GM18502 (cell line): ENCODE measurements at regions not wholly inside any gene's neighbourhood (a gene's known extent, or its start where the extent isn't known, plus 50 kb on each side); places are given as distances from the start of the nearest gene placed in this dataset.
A peak's percentile ranks its signal among the peaks of the same experiment; 100 is the strongest.

Experiments
- ATAC-seq: cut with Tn5 transposase; IDR thresholded peaks from one replicate; pipeline ENCODE4 v1.9.1; 2021; ENCODE audit warnings: mild to moderate bottlenecking; ENCODE audit not compliant: unreplicated experiment, poor library complexity

GRCh38 chr17:77857613-77858012, 100.9 kb upstream of the TNRC6C start:
- no peak for ATAC-seq

- ATAC-seq = no peak
Observed at GRCh38 chr17:77858291-77859034, 100.0 kb upstream of the TNRC6C start.

GRCh38 chr17:77859035-77859810, 99.3 kb upstream of the TNRC6C start:
- no peak for ATAC-seq

- ATAC-seq = no peak
Observed at GRCh38 chr17:77861133-77861695, 97.3 kb upstream of the TNRC6C start.

- no peak for ATAC-seq
Observed at GRCh38 chr17:77861981-77862645, 96.4 kb upstream of the TNRC6C start.

- no peak for ATAC-seq
Observed at GRCh38 chr17:77862890-77863813, 95.4 kb upstream of the TNRC6C start.

- ATAC-seq = no peak
Observed at GRCh38 chr17:77863814-77864161, 94.7 kb upstream of the TNRC6C start.

GRCh38 chr17:77864234-77865111, 94.0 kb upstream of the TNRC6C start:
- no peak for ATAC-seq

GRCh38 chr17:77865112-77865611, 93.3 kb upstream of the TNRC6C start:
- ATAC-seq = no peak

GRCh38 chr17:77865716-77866115, 92.8 kb upstream of the TNRC6C start:
- ATAC-seq = no peak

GRCh38 chr17:77867308-77867781, 91.2 kb upstream of the TNRC6C start:
- ATAC-seq = no peak

GRCh38 chr17:77867976-77868713, 90.4 kb upstream of the TNRC6C start:
- no peak for ATAC-seq

- peak; percentile 30 for ATAC-seq
Observed at GRCh38 chr17:77869041-77869599, 89.4 kb upstream of the TNRC6C start.

- ATAC-seq = peak; percentile 80
Observed at GRCh38 chr17:77869665-77870132, 88.8 kb upstream of the TNRC6C start.

GRCh38 chr17:77872199-77872598, 86.3 kb upstream of the TNRC6C start:
- no peak for ATAC-seq

GRCh38 chr17:77872714-77873499, 85.6 kb upstream of the TNRC6C start:
- ATAC-seq = no peak
